ENCODE measurements at regions not wholly inside any gene's neighbourhood (a gene's known extent, or its start where the extent isn't known, plus 50 kb on each side); places are given as distances from the start of the nearest gene placed in this dataset.

- TF ChIP-seq CTCF (IDR thresholded peaks at IDR 0.05) (no peak), EP300 (IDR thresholded peaks at IDR 0.05) (no peak)
These were observed 199.9 kb upstream of the PIK3R1 start for GRCh38 chr5:68015381-68016302.

Data from tibial nerve (tissue), 4 donors.